K562 (cell line): ENCODE measurements at regions not wholly inside any gene's neighbourhood (a gene's known extent, or its start where the extent isn't known, plus 50 kb on each side); places are given as distances from the start of the nearest gene placed in this dataset.

Source experiments
- ATAC-seq: fragments of 200-7000 bp; cut with Tn5 transposase; 3 replicates; pipeline ENCODE4 v1.9.1; 2020; ENCODE audit warnings: moderate library complexity
- BruUV-seq: library from RNA; stranded (reverse); fragments of 400-500 nt; replicated peaks from 2 replicates; lab custom pipeline; 2021; lab: Mats Ljungman, UMichigan
- CTCF ChIA-PET: fragments of 300-600 bp; formaldehyde crosslinking; extraction: SDS; loops from one replicate; lab custom pipeline; 2021; ENCODE audit warnings: low intra/inter-chr PET ratio; lab: Yijun Ruan, JAX
- POLR2A ChIA-PET: fragments of 300-600, 350-650 bp; sonication (Branson Sonifier 250); formaldehyde crosslinking; extraction: SDS; loops from one replicate; lab custom pipeline; 2021; ENCODE audit warnings: antibody characterized with exemption, inconsistent platforms; lab: Yijun Ruan, JAX
- DNase-seq, 4 experiments: peaks; one replicate each; pipeline versions ENCODE4 v3.0.0 to v3.0.0-alpha.2; 2011 to 2018; ENCODE audit warnings: low spot score in 3 of 4, mixed read lengths in 3 of 4; ENCODE audit errors: extremely low read depth in 1 of 4
- FAIRE-seq: peaks from 2 replicates; lab custom pipeline; 2011; peaks lifted over from hg19 to GRCh38; lab: Jason Lieb, UNC
- H2AFZ ChIP-seq: 2 replicates; pipeline ENCODE4 v1.6.0; 2011; ENCODE audit warnings: low read depth, low read length, control low read depth, inconsistent platforms
- H3K27ac ChIP-seq: fragments of 200-600 bp; 3 replicates; pipeline ENCODE4 v1.8.0; 2011; ENCODE audit warnings: low read depth, mild to moderate bottlenecking, control low read depth, inconsistent platforms, low read length, moderate library complexity, mixed read lengths; ENCODE audit errors: extremely low read depth
- H3K27me3 ChIP-seq, 2 experiments: fragments of 300-600 bp in 1 of 2; 2 replicates in 1 of 2; 3 replicates in 1 of 2; pipeline versions ENCODE4 v1.6.0 to v1.8.0; 2011; ENCODE audit warnings: inconsistent platforms in 2 of 2, low read length in 2 of 2, mild to moderate bottlenecking in 1 of 2, mixed read lengths in 1 of 2, moderate library complexity in 1 of 2; ENCODE audit not compliant: control insufficient read depth in 2 of 2, insufficient read depth in 2 of 2
- H3K36me3 ChIP-seq: fragments of 300-600 bp; 3 replicates; pipeline ENCODE4 v1.8.0; 2011; ENCODE audit warnings: mild to moderate bottlenecking, low read length, inconsistent platforms; ENCODE audit not compliant: control insufficient read depth, insufficient read depth
- H3K4me1 ChIP-seq, 2 experiments: fragments of 200-600 bp in 1 of 2; replicated peaks in 1 of 2; 2 replicates in 1 of 2; 3 replicates in 1 of 2; pipeline versions ENCODE4 v1.5.1 to v1.8.0; 2011; ENCODE audit warnings: inconsistent platforms in 2 of 2, low read length in 2 of 2, mild to moderate bottlenecking in 1 of 2, mixed read lengths in 1 of 2, moderate library complexity in 1 of 2; ENCODE audit not compliant: control insufficient read depth in 2 of 2, insufficient read depth in 2 of 2
- H3K4me2 ChIP-seq: 2 replicates; pipeline ENCODE4 v1.6.1; 2011; ENCODE audit warnings: low read length, control low read depth, inconsistent platforms, mixed read lengths; ENCODE audit not compliant: insufficient read depth
- H3K4me3 ChIP-seq: fragments of 200-600 bp; sonication (generic), shearing (Covaris generic); 2 replicates; pipeline ENCODE4 v1.5.1; 2016; ENCODE audit warnings: control low read depth, inconsistent platforms
- H3K79me2 ChIP-seq: fragments of 200-600 bp; 3 replicates; pipeline ENCODE4 v1.8.0; 2011; ENCODE audit warnings: low read length, inconsistent platforms; ENCODE audit not compliant: control insufficient read depth, insufficient read depth
- H3K9ac ChIP-seq, 2 experiments: 2 replicates each; pipeline versions ENCODE4 v1.6.0 to v1.6.1; 2011; ENCODE audit warnings: low read depth in 2 of 2, low read length in 2 of 2, control low read depth in 1 of 2, inconsistent platforms in 1 of 2, mild to moderate bottlenecking in 1 of 2, mixed read lengths in 1 of 2; ENCODE audit not compliant: insufficient read depth in 1 of 2
- H3K9me1 ChIP-seq: one replicate; pipeline ENCODE4 v1.6.0; 2011; ENCODE audit warnings: inconsistent platforms, mild to moderate bottlenecking, low read length, moderate library complexity; ENCODE audit not compliant: control insufficient read depth, insufficient read depth
- H3K9me3 ChIP-seq: replicated peaks from 2 replicates; pipeline ENCODE4 v1.5.1; 2011; ENCODE audit warnings: low read depth, low read length, inconsistent platforms; ENCODE audit not compliant: control insufficient read depth, insufficient read depth
- H4K20me1 ChIP-seq: replicated peaks from 2 replicates; pipeline ENCODE4 v1.6.1; 2011; ENCODE audit warnings: low read length, inconsistent platforms, mixed read lengths; ENCODE audit not compliant: control insufficient read depth, insufficient read depth
- BRD9 ChIP-seq: fragments of 450-650 bp; IDR thresholded peaks from 2 replicates; pipeline ENCODE4 v1.6.1; 2018; ENCODE audit warnings: low read depth; ENCODE audit not compliant: partially characterized antibody
- CBX2 ChIP-seq: fragments of 200-600 bp; sonication (generic); IDR thresholded peaks from one replicate; pipeline ENCODE4 v1.6.1; 2012; ENCODE audit warnings: mild to moderate bottlenecking, low read length, inconsistent platforms; ENCODE audit not compliant: insufficient read depth, poor library complexity, severe bottlenecking
- FOXA3 ChIP-seq, 2 experiments: fragments of 450-650 bp in 1 of 2; sonication (generic) in 1 of 2; formaldehyde crosslinking; IDR thresholded peaks in 1 of 2; conservative IDR thresholded peaks in 1 of 2; 2 replicates each; pipeline versions ENCODE4 v1.4.0 to v1.8.0; 2020 to 2022; ENCODE audit warnings: mild to moderate bottlenecking in 2 of 2, missing genetic modification reagents in 1 of 2
- IFI16 ChIP-seq: fragments of 250-450 bp; sonication (Bioruptor Pico); IDR thresholded peaks from 2 replicates; pipeline ENCODE4 v2.1.2; 2022; ENCODE audit warnings: mild to moderate bottlenecking, inconsistent platforms
- MAZ ChIP-seq, 2 experiments: fragments of 450-650 bp in 1 of 2; sonication (generic) in 1 of 2; formaldehyde crosslinking; IDR thresholded peaks in 1 of 2; conservative IDR thresholded peaks in 1 of 2; 2 replicates each; pipeline versions ENCODE4 v1.4.0 to v1.5.0; 2020; ENCODE audit warnings: mild to moderate bottlenecking in 1 of 2, missing genetic modification reagents in 1 of 2
- MECOM ChIP-seq: fragments of 250-450 bp; sonication (Bioruptor Pico); IDR thresholded peaks from 2 replicates; pipeline ENCODE4 v1.8.0; 2022; ENCODE audit warnings: inconsistent platforms
- RBM22 ChIP-seq: fragments of 200-400 bp; formaldehyde crosslinking; IDR thresholded peaks from 2 replicates; pipeline ENCODE4 v1.6.1; 2018; ENCODE audit warnings: low read length, low read depth; ENCODE audit not compliant: poor library complexity, severe bottlenecking
- STAG1 ChIP-seq: sonication (generic); formaldehyde crosslinking; IDR thresholded peaks from 2 replicates; pipeline ENCODE4 v1.5.0; 2020; ENCODE audit warnings: missing genetic modification reagents, borderline replicate concordance
- ZNF134 ChIP-seq: fragments of 250-450 bp; sonication (Bioruptor Pico); conservative IDR thresholded peaks from 2 replicates; pipeline ENCODE4 v1.4.0; 2020
- ZNF146 ChIP-seq: IDR thresholded peaks from one replicate; pipeline ENCODE4 v1.6.1; 2018; ENCODE audit warnings: missing compliant biosample characterization; ENCODE audit not compliant: unreplicated experiment
- WGBS: fragments of 100-300 bp; shearing (Covaris generic); methylation state at CpG from one replicate; pipeline ENCODE4 v1.1.6; 2016; ENCODE audit warnings: low coverage, mixed read lengths; ENCODE audit not compliant: insufficient coverage; ENCODE audit errors: missing lambda C conversion rate; 5-methylcytosine and 5-hydroxymethylcytosine counted together
- in situ Hi-C: fragments of 300-500 bp; cut with MboI; formaldehyde crosslinking; loops from 4 replicates; pipeline ENCODE4 v1.15.0; 2018; ENCODE audit warnings: inconsistent platforms, mixed read lengths
- intact Hi-C: fragments of 100-400 bp; cut with micrococcal nuclease; formaldehyde crosslinking; loops from 2 replicates; pipeline ENCODE4 v1.14.2; 2022
- TF ChIP-seq, protein P1 (sequence below): fragments of 250-450 bp; sonication (Bioruptor Pico); IDR thresholded peaks from 2 replicates; pipeline ENCODE4 v1.5.0; 2021
- TF ChIP-seq, protein P2 (sequence below): sonication (generic); formaldehyde crosslinking; IDR thresholded peaks from 2 replicates; pipeline ENCODE4 v1.8.1; 2023; ENCODE audit warnings: mild to moderate bottlenecking, missing genetic modification reagents
- TF ChIP-seq, protein P3 (sequence below): fragments of 450-650 bp; IDR thresholded peaks from 2 replicates; pipeline ENCODE4 v1.6.1; 2016; ENCODE audit warnings: missing biosample characterization, missing genetic modification characterization

DNA sequence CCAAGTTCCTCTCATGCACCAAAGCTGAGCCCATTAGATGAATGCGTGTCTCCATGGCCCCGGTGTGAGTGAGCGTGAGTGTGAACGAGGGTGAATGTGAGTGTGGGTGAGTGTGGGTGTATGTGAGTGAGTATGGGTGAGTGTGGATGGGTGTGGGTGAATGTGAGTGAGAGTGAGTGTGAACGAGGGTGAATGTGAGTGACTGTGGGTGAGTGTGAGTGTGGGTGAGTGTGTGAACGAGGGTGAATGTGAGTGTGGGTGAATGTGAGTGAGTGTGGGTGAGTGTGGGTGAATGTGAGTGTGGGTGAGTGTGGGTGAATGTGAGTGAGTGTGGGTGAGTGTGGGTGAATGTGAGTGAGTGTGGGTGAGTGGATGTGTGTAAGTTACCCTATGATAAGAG, 1521.8 kb upstream of the TENM3 start:
- Histone ChIP-seq H3K9ac (no peak overlapping the region), H3K36me3 (no peaks in the 10 kb centered on the region), H3K9me3 (no peaks in the 10 kb centered on the region), H3K9me1 (no peaks in the 10 kb centered on the region), H3K4me3 (no peak overlapping the region), H3K4me1 (no peaks in the 10 kb centered on the region), H3K27me3 (no peaks in the 10 kb centered on the region), H4K20me1 (no peaks in the 10 kb centered on the region), H2AFZ (no peak overlapping the region)
- CTCF ChIA-PET, result no interaction called here
- 0% methylated on average over 6 of the region's 6 CpGs for WGBS
- intact Hi-C loops (no loop called here), in situ Hi-C loops (no loop called here)
- no peak for ATAC-seq
- no peak for FAIRE-seq
- TF ChIP-seq MECOM (no peak), IFI16 (no peak)
- TF ChIP-seq, protein P1, sequence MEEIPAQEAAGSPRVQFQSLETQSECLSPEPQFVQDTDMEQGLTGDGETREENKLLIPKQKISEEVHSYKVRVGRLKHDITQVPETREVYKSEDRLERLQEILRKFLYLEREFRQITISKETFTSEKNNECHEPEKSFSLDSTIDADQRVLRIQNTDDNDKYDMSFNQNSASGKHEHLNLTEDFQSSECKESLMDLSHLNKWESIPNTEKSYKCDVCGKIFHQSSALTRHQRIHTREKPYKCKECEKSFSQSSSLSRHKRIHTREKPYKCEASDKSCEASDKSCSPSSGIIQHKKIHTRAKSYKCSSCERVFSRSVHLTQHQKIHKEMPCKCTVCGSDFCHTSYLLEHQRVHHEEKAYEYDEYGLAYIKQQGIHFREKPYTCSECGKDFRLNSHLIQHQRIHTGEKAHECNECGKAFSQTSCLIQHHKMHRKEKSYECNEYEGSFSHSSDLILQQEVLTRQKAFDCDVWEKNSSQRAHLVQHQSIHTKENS (CRISPR knock-in tag), result no peak
- TF ChIP-seq, all 486 proteins: peak for 0
- POLR2A ChIA-PET, result no interaction called here
- Histone ChIP-seq H3K79me2 (no peaks in the 10 kb centered on the region), H3K4me2 (no peak overlapping the region), H3K27ac (no peak overlapping the region)
- BruUV-seq, result no TSS peak
- no peak for DNase-seq

DNA sequence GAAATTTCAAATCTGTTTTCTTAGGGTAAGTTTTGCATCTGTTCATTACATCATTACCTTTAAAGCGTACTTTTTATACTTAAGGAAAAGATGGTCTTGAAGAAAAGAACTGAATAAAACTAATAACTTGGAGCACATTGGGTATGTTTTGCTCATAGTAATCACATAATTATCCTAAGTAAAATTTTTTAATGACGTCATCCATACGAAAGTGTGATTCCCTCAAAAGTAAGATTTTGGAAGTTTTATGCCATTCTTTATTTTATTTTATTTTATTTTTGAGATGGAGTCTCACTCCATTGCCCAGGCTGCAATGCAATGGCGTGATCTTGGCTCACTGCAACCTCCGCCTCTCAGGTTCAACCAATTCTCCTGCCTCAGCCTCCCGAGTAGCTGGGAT, 1516.6 kb upstream of the TENM3 start:
- H3K4me1 ChIP-seq, result no peaks in the 10 kb centered on the region
- H3K27ac ChIP-seq, result no peak overlapping the region
- H3K27me3 ChIP-seq, result no peaks in the 10 kb centered on the region
- intact Hi-C loops, result no loop called here
- no peaks in the 10 kb centered on the region for H3K36me3 ChIP-seq
- in situ Hi-C loops, result no loop called here
- H3K9me3 ChIP-seq, result no peaks in the 10 kb centered on the region
- no TSS peak for BruUV-seq
- H4K20me1 ChIP-seq, result no peaks in the 10 kb centered on the region
- H3K9ac ChIP-seq, result no peak overlapping the region
- no peaks in the 10 kb centered on the region for H3K79me2 ChIP-seq
- no peaks in the 10 kb centered on the region for H3K9me1 ChIP-seq
- ChIA-PET CTCF (no interaction called here), POLR2A (no interaction called here)
- ATAC-seq, result no peak
- H3K4me3 ChIP-seq, result no peak overlapping the region
- no peak for FAIRE-seq
- no peak overlapping the region for H2AFZ ChIP-seq
- WGBS, result 3% methylated on average over 5 of the region's 6 CpGs
- no peak for DNase-seq
- H3K4me2 ChIP-seq, result no peak overlapping the region
- TF ChIP-seq FOXA3 (CRISPR knock-in tag; conservative IDR thresholded peaks at IDR 0.05 in 1 of 2, IDR thresholded peaks at IDR 0.05 in 1 of 2) (no peak), ZNF134 (CRISPR knock-in tag) (no peak), ZNF146 (CRISPR knock-in tag) (no peak), RBM22 (no peak), BRD9 (no peak), CBX2 (no peak), MAZ (CRISPR knock-in tag; conservative IDR thresholded peaks at IDR 0.05 in 1 of 2, IDR thresholded peaks at IDR 0.05 in 1 of 2) (no peak), STAG1 (no peak)
- TF ChIP-seq, protein P2, sequence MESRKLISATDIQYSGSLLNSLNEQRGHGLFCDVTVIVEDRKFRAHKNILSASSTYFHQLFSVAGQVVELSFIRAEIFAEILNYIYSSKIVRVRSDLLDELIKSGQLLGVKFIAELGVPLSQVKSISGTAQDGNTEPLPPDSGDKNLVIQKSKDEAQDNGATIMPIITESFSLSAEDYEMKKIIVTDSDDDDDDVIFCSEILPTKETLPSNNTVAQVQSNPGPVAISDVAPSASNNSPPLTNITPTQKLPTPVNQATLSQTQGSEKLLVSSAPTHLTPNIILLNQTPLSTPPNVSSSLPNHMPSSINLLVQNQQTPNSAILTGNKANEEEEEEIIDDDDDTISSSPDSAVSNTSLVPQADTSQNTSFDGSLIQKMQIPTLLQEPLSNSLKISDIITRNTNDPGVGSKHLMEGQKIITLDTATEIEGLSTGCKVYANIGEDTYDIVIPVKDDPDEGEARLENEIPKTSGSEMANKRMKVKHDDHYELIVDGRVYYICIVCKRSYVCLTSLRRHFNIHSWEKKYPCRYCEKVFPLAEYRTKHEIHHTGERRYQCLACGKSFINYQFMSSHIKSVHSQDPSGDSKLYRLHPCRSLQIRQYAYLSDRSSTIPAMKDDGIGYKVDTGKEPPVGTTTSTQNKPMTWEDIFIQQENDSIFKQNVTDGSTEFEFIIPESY (CRISPR knock-in tag), result no peak
- TF ChIP-seq, protein P3, sequence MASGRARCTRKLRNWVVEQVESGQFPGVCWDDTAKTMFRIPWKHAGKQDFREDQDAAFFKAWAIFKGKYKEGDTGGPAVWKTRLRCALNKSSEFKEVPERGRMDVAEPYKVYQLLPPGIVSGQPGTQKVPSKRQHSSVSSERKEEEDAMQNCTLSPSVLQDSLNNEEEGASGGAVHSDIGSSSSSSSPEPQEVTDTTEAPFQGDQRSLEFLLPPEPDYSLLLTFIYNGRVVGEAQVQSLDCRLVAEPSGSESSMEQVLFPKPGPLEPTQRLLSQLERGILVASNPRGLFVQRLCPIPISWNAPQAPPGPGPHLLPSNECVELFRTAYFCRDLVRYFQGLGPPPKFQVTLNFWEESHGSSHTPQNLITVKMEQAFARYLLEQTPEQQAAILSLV (tag), result no peak
